ENCODE measurements at regions not wholly inside any gene's neighbourhood (a gene's known extent, or its start where the extent isn't known, plus 50 kb on each side); places are given as distances from the start of the nearest gene placed in this dataset.

DNA sequence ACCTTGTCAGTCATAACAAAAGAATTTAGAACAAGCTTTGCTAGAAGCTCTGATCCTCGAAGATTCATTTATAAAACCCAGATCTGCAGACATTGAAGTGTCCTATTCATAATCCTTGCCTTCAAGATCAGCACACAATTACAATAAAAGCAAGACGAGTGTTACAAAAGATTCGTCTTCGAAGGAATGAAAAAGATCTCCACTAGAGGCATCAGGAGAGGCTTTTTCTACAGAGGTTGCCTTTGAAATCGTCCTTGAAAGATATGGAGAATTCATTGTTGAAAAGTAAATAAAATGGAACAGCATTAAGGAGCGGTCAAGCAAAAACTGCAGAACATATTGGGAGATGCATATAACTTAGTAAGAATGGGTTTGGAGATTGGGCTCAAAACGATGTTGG is 146.4 kb downstream of the BMP4 start:
- no peak overlapping the region for H3K56ac ChIP-seq (ENCODE audit: insufficient read length, low read depth, low read length)
- Mint-ChIP-seq H3K4me3 (no peak overlapping the region), H3K4me1 (no peaks in the 10 kb centered on the region), H3K36me3 (ENCODE audit: insufficient read depth in 1 of 3, low read depth in 3 of 3) (no peaks in the 10 kb centered on the region), H3K9me3 (no peaks in the 10 kb centered on the region), H3K27ac (no peak overlapping the region), H3K27me3 (ENCODE audit: low read depth) (no peaks in the 10 kb centered on the region)
- no peak overlapping the region for H2BK12ac ChIP-seq (ENCODE audit: insufficient read length, low read depth, low read length)
- WGBS (ENCODE audit: extremely low coverage, insufficient read length, low lambda C conversion rate): no CpG with 5 or more reads among the region's 7 CpGs
- H4K8ac ChIP-seq (replicated peaks; ENCODE audit: insufficient read length, low read depth, low read length): no peak overlapping the region
- no peak overlapping the region for H3T11ph ChIP-seq (ENCODE audit: low read length)
- no peaks in the 10 kb centered on the region for H3K23me2 ChIP-seq (ENCODE audit: insufficient read length, low read depth, low read length, poor library complexity, severe bottlenecking)
- H3K18ac ChIP-seq (ENCODE audit: insufficient read length, low read depth, low read length): no peak overlapping the region
- no peaks in the 10 kb centered on the region for H3K9me3 ChIP-seq (ENCODE audit: control insufficient read depth, low read depth, low read length)
- no peak overlapping the region for H3K27ac ChIP-seq (ENCODE audit: insufficient read length, low read depth, low read length)
- H3K9ac ChIP-seq (ENCODE audit: extremely low read depth, insufficient read length, low read length): no peak overlapping the region
- no peak overlapping the region for H3K23ac ChIP-seq (ENCODE audit: insufficient read length, low read depth, low read length)
- no peak overlapping the region for H2AK5ac ChIP-seq (ENCODE audit: insufficient read length, low read length)
- no peak overlapping the region for H3K4ac ChIP-seq (ENCODE audit: low read depth, low read length)
- no peak overlapping the region for H2BK20ac ChIP-seq (ENCODE audit: low read depth, low read length, poor library complexity, severe bottlenecking)
- H2BK15ac ChIP-seq (ENCODE audit: low read depth, low read length): no peak overlapping the region
- no peak overlapping the region for H4K5ac ChIP-seq (ENCODE audit: insufficient read length, low read depth, low read length)
- H3K79me2 ChIP-seq (ENCODE audit: insufficient read depth, low read length): no peaks in the 10 kb centered on the region
- H3K79me1 ChIP-seq (ENCODE audit: insufficient read depth, low read depth, low read length, poor library complexity, severe bottlenecking): no peaks in the 10 kb centered on the region
- H4K91ac ChIP-seq (ENCODE audit: insufficient read length, low read depth, low read length): no peak overlapping the region
- no peak overlapping the region for H2BK5ac ChIP-seq (ENCODE audit: insufficient read length, low read length)
- H3K14ac ChIP-seq (ENCODE audit: insufficient read depth, low read length): no peak overlapping the region
- no peaks in the 10 kb centered on the region for H3K4me1 ChIP-seq (ENCODE audit: insufficient read depth, low read length)
- no peaks in the 10 kb centered on the region for H4K20me1 ChIP-seq (ENCODE audit: control insufficient read depth, insufficient read depth, insufficient read length)
- TF ChIP-seq CTCF (conservative IDR thresholded peaks at IDR 0.05): no peak; the same call in 2 of the 3 replicates
- H2BK120ac ChIP-seq (ENCODE audit: low read depth, low read length, poor library complexity, severe bottlenecking): no peak overlapping the region
- no peak for DNase-seq
- H2AFZ ChIP-seq (ENCODE audit: low read length): no peak overlapping the region
- no peak overlapping the region for H3K4me2 ChIP-seq (ENCODE audit: insufficient read depth, insufficient read length, low read length)
- no peaks in the 10 kb centered on the region for H3K27me3 ChIP-seq (ENCODE audit: insufficient read depth, low read length)
